Activated CD8-positive, alpha-beta memory T cell treated with anti-CD3 and anti-CD28 coated beads for 36 hours (primary cell): ENCODE measurements at regions not wholly inside any gene's neighbourhood (a gene's known extent, or its start where the extent isn't known, plus 50 kb on each side); places are given as distances from the start of the nearest gene placed in this dataset.

Source experiments
- CTCF ChIA-PET: fragments of 350-600 bp; sonication (Branson Sonifier 250); formaldehyde crosslinking; loops from one replicate; lab custom pipeline; 2021; ENCODE audit warnings: antibody characterized with exemption; lab: Charles Lee
- POLR2A ChIA-PET: fragments of 350-600 bp; sonication (Branson Sonifier 250); formaldehyde crosslinking; loops from one replicate; lab custom pipeline; 2021; ENCODE audit warnings: antibody characterized with exemption; lab: Charles Lee

GRCh38 chr5:68440651-68441050 is 225.1 kb downstream of the PIK3R1 start:
- ChIA-PET CTCF (interaction anchor here (0.9 kb wide), 1 partner anchor 154 kb away, joined by 4 read pairs; no protein-coding TSS in a partner anchor), POLR2A (no interaction called here)

GRCh38 chr5:68441309-68442073 is 225.9 kb downstream of the PIK3R1 start:
- POLR2A ChIA-PET, result no interaction called here
- CTCF ChIA-PET, result interaction anchor here (0.9 to 1.0 kb wide), 2 partner anchors 155 kb away, joined by 4 read pairs; no protein-coding TSS in a partner anchor

DNA sequence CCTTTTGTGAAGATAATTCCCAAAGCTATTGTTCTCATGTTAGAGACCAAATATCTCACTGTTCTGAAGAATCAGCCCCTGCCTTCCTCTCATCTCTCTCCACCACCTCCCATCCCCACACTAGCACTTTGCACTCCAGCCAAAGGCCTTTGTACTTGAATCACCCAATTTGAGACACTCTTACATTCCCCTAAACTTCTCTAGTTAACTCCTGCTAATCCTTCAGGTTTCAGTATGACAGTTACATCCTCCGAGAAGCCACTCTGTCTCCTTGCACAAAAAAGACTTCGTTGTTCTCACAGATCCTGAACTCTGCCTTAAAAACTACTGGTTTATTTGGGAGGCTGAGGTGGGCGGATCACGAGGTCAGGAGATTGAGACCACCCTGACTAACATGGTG is 227.5 kb downstream of the PIK3R1 start:
- ChIA-PET CTCF (interaction anchor here (1.0 kb wide), 1 partner anchor 17 kb away, joined by 3 read pairs; no protein-coding TSS in a partner anchor), POLR2A (no interaction called here)

- ChIA-PET POLR2A (no interaction called here), CTCF (no interaction called here)
Measured at GRCh38 chr5:68444048-68444447, 228.5 kb downstream of the PIK3R1 start.

DNA sequence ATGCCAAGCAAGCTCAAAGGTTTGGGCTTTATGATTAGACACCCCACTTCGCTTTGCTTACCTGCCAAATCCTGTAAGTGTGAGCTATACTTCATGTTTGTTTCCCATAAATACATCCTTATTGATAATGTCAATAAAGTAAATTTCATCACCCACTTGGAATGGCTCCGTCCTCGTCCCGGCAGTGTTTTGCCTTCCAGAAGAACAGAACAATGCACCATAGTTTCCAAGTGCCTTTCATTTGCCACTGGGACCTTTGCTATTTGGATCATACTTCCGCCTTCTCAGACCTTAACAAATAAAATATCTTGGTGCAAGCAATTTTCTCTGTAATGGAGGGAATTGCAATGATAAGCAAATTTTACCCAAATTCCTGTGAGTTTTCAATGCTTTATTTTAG is 229.3 kb downstream of the PIK3R1 start:
- ChIA-PET POLR2A (no interaction called here), CTCF (no interaction called here)

GRCh38 chr5:68445257-68446069 is 229.9 kb downstream of the PIK3R1 start:
- POLR2A ChIA-PET, result no interaction called here
- CTCF ChIA-PET, result no interaction called here

DNA sequence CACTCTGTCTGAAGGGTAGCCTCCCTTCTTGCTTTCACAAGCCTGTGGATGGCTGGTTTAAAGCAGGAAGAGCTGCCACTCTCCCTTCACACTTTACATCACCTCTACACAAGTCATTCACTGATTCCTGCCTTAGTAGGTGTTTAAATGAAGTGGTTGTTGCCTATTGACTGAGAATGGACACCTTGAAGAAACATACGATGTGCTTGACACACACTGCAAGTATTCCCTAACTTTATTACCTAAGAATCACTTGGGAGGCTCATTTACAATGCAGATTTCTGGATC is 230.5 kb downstream of the PIK3R1 start:
- ChIA-PET CTCF (no interaction called here), POLR2A (no interaction called here)

- POLR2A ChIA-PET, result no interaction called here
- CTCF ChIA-PET, result no interaction called here
Measured at GRCh38 chr5:68446487-68446894, 230.9 kb downstream of the PIK3R1 start.

- CTCF ChIA-PET, result interaction anchor here (0.6 kb wide), 1 partner anchor 67 kb away, joined by 3 read pairs; no protein-coding TSS in a partner anchor
- POLR2A ChIA-PET, result no interaction called here
Measured at GRCh38 chr5:68447136-68447929, 231.8 kb downstream of the PIK3R1 start.

GRCh38 chr5:68449380-68449779 is 233.8 kb downstream of the PIK3R1 start:
- ChIA-PET POLR2A (no interaction called here), CTCF (interaction anchor here (0.7 kb wide), 1 partner anchor 123 kb away, joined by 4 read pairs; no protein-coding TSS in a partner anchor)

GRCh38 chr5:68450245-68450852 is 234.8 kb downstream of the PIK3R1 start:
- ChIA-PET CTCF (interaction anchor here (1.4 kb wide), 1 partner anchor 10 kb away, joined by 3 read pairs; no protein-coding TSS in a partner anchor), POLR2A (no interaction called here)

DNA sequence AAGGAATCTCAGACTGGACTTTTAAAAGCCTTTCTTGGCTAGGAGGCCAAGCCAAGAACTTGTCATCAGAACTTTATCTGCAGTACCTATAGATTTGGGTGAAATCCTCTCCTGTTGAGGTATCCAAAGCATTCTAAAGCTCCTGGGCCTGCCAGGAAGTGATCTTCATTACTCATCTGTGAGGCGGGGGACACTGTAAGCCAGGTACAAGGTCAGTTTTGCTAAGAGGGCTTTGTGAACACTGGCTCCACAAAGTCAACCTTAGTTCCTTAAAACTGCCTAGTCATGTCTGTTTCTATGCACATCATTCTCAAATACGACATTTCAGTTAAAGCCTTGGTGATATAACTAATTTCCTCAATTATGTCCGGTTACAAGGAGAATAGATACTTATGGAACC is 236.7 kb downstream of the PIK3R1 start:
- ChIA-PET POLR2A (no interaction called here), CTCF (no interaction called here)

DNA sequence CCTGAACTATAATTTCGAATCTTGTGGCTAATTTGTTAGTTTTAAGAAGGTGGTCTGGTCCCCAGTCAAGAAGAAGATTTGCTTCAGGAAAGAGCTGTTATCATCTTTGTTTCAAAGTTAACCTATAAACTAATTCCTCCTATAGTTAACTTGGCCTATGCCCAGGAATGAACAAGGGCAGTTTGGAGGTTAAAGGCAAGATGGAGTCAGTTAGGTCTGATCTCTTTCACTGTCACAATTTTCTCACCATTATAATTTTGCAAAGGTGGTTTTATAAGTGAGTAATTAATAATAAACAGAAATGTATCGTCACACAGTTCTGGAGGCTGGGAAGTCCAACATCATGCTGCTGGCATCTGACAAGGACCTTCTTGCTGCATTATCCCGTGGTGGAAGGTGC is 238.6 kb downstream of the PIK3R1 start:
- POLR2A ChIA-PET, result no interaction called here
- CTCF ChIA-PET, result interaction anchor here (2.3 kb wide), 1 partner anchor 167 kb away, joined by 6 read pairs; no protein-coding TSS in a partner anchor

DNA sequence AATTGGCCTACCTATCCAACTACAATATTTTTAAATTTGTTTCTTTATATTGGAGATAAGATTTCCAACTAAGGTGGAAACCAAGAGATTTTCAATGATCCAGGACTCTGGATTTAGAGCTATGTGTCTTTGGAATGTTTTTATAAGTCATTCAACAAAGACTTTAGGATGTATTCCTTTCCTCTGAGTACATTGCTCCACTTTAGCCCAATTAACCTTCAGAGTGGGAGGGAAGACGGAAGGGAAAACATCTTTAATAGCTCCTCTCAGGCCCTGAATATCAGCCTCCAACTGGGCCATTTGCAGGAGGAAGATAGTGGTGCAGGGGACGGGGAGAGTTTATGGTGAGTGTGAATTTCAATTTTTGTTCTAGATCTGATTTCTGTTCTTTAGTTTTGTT is 239.2 kb downstream of the PIK3R1 start:
- POLR2A ChIA-PET, result no interaction called here
- CTCF ChIA-PET, result interaction anchor here (2.3 kb wide), 1 partner anchor 168 kb away, joined by 6 read pairs; no protein-coding TSS in a partner anchor

GRCh38 chr5:68455216-68455615 is 239.7 kb downstream of the PIK3R1 start:
- ChIA-PET CTCF (interaction anchor here (2.3 kb wide), 1 partner anchor 168 kb away, joined by 6 read pairs; no protein-coding TSS in a partner anchor), POLR2A (no interaction called here)

GRCh38 chr5:68456756-68457217 is 241.2 kb downstream of the PIK3R1 start:
- CTCF ChIA-PET, result no interaction called here
- POLR2A ChIA-PET, result no interaction called here

DNA sequence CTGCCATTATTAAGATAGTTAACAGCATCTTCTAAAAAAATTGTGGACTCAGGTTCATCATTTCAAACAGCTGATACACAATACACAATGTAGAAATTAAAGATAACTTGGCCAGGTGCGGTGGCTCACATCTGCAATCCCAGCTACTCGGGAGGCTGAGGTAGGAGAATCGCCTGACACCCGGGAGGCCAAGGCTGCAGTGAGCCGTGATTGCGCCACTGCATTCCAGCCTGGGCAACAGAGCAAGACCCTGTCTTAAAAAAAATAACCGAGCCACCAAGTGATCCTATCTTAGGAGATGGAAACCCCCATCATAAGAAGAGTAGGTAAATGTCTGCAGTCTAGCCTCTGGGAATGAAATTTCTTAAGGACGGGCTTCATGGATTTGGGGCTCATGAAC is 241.7 kb downstream of the PIK3R1 start:
- ChIA-PET CTCF (no interaction called here), POLR2A (no interaction called here)

DNA sequence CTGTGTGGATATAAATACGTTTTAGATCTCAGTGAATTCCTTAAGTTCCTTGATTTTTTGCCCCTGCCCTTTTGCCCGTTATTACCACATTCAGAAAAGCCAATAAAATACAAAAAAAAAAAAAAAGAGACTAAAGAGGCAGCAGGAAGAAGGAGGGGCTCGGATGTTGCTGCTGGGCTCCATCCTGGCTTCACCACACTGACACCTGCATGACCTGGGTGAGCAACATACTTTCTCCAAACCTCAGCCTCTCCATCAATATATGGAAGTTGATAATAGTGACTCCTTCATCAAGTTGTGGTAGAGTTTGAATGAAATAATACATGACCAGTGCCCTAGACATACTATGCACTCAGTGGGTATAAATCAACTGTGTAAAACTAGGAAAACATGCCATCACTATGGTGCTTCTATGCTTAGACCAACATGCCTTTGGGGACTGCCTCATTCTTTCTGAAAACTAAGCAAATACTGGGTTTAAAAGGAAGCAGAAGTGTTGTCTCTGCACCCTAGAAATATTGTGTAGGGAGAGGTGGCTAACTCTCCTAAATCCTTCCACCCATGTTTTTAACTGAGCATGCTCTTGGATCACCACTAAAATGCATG is 243.0 kb downstream of the PIK3R1 start:
- POLR2A ChIA-PET, result no interaction called here
- CTCF ChIA-PET, result no interaction called here
